ENCODE measurements at regions not wholly inside any gene's neighbourhood (a gene's known extent, or its start where the extent isn't known, plus 50 kb on each side); places are given as distances from the start of the nearest gene placed in this dataset.

DNA sequence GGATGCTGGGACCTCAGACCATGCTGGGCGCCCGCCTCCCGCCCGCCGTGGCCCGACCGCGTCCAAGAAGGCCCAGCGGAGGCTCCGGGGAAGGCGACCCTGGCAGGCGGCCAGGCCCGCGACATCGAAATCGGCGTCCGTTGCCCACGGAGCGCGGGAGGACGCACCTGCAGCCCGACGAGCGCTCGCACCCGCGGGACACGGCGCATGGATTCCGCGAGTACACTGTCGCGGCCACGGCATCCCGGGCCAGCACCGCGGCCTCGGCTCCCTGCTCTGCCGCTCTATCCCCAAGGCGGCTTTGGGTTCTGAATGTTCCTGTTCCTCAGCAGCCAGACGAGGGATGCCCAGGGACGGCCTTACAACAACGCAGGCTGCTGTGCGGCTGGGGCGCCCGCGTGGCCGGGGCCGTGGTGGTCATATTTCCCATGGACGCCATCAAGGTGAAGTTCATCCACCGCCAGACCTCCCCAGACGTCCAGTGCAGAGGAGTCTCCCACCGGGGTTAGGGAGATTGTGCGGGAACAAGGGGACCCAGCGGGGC is 67.5 kb upstream of the ZNF722 start:
- Histone ChIP-seq H3K4me1 (peaks cover 11% of the 10 kb centered on the region), H3K27me3 (no peaks in the 10 kb centered on the region), H3K9me3 (no peaks in the 10 kb centered on the region), H3K27ac (no peak overlapping the region), H3K36me3 (no peaks in the 10 kb centered on the region), H3K4me3 (no peak overlapping the region)
- no peak for DNase-seq (ENCODE audit: extremely low spot score in 2 of 2)
- TF ChIP-seq, protein P1, sequence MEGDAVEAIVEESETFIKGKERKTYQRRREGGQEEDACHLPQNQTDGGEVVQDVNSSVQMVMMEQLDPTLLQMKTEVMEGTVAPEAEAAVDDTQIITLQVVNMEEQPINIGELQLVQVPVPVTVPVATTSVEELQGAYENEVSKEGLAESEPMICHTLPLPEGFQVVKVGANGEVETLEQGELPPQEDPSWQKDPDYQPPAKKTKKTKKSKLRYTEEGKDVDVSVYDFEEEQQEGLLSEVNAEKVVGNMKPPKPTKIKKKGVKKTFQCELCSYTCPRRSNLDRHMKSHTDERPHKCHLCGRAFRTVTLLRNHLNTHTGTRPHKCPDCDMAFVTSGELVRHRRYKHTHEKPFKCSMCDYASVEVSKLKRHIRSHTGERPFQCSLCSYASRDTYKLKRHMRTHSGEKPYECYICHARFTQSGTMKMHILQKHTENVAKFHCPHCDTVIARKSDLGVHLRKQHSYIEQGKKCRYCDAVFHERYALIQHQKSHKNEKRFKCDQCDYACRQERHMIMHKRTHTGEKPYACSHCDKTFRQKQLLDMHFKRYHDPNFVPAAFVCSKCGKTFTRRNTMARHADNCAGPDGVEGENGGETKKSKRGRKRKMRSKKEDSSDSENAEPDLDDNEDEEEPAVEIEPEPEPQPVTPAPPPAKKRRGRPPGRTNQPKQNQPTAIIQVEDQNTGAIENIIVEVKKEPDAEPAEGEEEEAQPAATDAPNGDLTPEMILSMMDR (IDR thresholded peaks at IDR 0.05), result no peak
- TF ChIP-seq POLR2A (IDR thresholded peaks at IDR 0.05), result no peak
- TF ChIP-seq POLR2AphosphoS5 (IDR thresholded peaks at IDR 0.05; ENCODE audit: insufficient read depth in 1 of 2, low read depth in 1 of 2), result no peak
- intact Hi-C loops (cut with DNase I), result no loop called here

DNA sequence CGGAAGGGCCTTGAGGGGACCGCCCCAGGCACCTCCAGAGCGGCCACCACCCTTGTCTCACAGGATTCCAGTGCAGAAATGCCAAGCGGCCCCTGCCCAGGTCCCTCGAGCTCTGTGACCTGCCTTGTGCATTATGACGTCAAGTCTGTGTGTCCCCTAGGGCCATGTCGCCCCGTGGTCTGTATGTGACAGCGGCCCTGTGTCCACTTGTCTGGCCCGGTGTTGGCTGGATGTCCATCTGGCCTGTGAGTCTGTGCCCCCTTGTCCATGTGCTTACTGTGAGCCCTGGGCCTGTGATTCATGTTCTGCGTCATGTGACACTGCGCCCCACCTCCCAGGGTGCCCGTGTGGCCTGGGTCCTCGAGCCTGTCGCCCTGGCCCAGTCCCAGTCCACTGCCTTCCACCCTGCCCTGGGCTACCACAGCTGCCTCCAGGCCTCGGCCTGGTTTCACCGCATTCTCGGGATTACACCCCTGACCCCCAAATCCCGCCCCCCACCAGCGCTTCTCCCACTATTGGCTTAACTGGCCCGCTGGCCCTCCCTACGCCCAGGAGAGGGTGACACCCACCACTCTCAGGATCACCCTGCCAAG is 66.6 kb upstream of the ZNF722 start:
- TF ChIP-seq, protein P1 (IDR thresholded peaks at IDR 0.05), result no peak
- TF ChIP-seq POLR2A (IDR thresholded peaks at IDR 0.05), result no peak
- no peak for TF ChIP-seq POLR2AphosphoS5 (IDR thresholded peaks at IDR 0.05; ENCODE audit: insufficient read depth in 1 of 2, low read depth in 1 of 2)
- Histone ChIP-seq H3K9me3 (no peaks in the 10 kb centered on the region), H3K36me3 (no peaks in the 10 kb centered on the region), H3K4me1 (peaks cover 7% of the 10 kb centered on the region), H3K4me3 (no peak overlapping the region), H3K27me3 (no peaks in the 10 kb centered on the region), H3K27ac (no peak overlapping the region)
- no peak for DNase-seq (ENCODE audit: extremely low spot score in 2 of 2)
- intact Hi-C loops (cut with DNase I), result no loop called here
